ENCODE measurements at regions not wholly inside any gene's neighbourhood (a gene's known extent, or its start where the extent isn't known, plus 50 kb on each side); places are given as distances from the start of the nearest gene placed in this dataset.
"Not testable (repeated sequence)": the region's sequence is repeated elsewhere in the genome, so short reads cannot be mapped to it uniquely, and the experiment has no call there.

- DNase-seq (ENCODE audit: low read depth): not testable (repeated sequence)
Measured at GRCh38 chr10:78096486-78096885, 62.8 kb downstream of the RPS24 start.

- not testable (repeated sequence) for DNase-seq (ENCODE audit: low read depth)
Measured at GRCh38 chr10:78102593-78102992, 68.9 kb downstream of the RPS24 start.

DNA sequence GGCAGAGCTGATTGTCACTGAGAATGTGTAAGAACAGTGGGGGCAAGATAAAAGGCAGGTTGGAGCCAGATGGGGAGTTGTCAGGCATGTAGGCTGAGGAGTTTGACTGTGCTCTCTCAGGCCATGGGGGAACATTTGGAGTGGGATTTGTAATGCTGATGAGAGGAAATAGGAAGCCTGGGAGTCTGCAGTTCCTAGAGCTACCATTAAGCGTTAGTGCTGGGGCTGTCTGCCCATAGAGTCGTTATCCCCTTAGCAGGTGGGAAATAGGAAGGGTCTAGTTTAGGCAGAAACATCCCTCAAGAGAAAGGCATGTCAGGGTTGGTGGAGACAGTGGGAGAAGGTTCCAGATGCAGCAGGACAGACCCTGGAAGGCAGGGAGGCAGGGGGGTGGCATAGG, 75.5 kb downstream of the RPS24 start:
- DNase-seq (ENCODE audit: low read depth): no peak

- no peak for DNase-seq (ENCODE audit: low read depth)
Measured at GRCh38 chr10:78115135-78115853, 81.6 kb downstream of the RPS24 start.

DNA sequence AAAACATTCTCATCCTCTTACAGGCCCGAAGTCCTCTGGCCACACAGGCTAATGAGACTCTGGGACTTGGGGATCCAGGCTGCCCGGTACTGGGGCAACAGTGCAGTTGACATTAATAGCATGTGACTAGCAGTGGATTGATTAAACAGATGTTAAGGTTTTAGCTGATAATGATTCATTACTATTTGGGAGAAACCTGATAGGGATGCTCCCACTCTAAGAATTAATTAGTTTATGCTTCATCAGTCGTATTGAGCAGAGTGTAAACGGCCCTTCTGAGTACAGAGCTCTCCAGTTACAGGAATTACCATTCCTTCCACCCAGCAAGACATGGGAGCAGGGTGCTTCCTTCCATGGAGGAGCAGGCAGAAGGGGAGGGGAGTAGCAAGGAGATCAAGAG, 82.7 kb downstream of the RPS24 start:
- no peak for DNase-seq (ENCODE audit: low read depth)

DNA sequence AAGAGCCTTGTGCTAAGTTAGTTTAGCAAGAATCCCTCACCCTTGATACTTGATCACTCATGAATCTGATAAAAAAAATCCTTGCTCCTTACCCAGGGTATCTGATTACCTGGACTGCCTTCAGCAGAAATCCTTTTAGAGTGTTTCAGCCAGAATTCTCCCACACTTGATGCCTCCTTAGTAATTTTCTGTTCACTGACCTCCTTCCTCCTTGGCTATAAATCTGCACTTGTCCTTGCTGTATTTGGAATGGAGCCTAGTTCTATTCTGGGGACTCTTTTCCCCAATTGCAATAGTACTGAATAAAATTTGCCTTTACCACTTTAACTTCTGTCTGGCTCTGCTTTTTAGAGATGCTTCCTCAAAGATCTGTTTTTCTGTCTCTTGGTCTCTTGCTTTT, 84.9 kb downstream of the RPS24 start:
- no peak for DNase-seq (ENCODE audit: low read depth)

DNA sequence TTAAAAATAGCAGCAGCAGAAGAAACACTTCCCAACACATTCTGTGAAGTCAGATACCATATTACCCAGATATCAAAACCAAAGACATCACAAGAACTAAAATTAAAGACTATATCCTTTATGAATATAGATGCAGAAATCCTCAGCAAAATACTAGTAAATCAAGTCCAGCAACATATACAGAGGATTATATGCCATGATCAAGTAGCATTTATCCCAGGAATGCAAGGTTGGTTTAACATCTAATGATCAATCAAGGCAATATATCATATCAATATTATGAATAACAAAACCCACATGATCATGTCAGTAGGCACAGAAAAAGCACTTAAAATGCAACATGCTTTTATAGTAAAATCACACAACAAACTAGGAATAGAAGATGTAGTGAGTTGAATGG, 88.1 kb downstream of the RPS24 start:
- no peak for DNase-seq (ENCODE audit: low read depth)

DNA sequence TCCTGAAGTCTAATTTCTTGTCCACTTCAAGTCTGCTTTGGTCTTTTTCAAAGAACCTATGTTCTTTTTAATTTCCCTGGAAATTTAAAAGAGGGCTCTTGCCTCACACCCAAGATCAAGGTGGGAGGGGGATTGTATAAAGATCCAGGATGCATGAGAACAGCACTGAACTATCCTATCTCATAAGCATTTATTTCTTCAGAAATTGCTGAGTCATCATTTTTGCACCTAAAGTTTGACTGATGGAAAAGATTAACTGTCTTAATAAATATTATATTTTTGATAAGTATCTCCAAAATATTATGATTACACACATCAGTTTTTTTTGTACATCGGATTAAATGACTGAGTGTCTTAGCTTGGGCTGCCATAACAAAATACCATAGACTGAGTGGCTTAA, 90.5 kb downstream of the RPS24 start:
- no peak for DNase-seq (ENCODE audit: low read depth)

DNA sequence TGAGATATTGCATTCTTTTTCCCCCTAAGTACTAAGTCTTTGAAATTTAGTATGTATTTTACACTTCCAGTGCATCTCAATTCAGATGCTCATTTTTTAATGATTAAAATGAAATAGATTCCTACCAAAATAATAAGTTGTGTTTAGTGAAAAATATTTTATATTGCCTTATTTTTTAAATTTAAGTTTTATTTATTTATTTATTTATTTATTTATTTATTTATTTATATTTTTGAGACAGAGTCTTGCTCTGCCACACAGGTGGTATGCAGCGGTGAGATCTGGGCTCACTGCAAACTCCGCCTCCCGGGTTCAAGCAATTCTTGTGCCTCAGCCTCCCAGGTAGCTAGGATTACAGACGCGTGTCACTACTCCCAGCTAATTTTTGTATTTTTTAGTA, 95.5 kb downstream of the RPS24 start:
- DNase-seq (ENCODE audit: low read depth): no peak

DNA sequence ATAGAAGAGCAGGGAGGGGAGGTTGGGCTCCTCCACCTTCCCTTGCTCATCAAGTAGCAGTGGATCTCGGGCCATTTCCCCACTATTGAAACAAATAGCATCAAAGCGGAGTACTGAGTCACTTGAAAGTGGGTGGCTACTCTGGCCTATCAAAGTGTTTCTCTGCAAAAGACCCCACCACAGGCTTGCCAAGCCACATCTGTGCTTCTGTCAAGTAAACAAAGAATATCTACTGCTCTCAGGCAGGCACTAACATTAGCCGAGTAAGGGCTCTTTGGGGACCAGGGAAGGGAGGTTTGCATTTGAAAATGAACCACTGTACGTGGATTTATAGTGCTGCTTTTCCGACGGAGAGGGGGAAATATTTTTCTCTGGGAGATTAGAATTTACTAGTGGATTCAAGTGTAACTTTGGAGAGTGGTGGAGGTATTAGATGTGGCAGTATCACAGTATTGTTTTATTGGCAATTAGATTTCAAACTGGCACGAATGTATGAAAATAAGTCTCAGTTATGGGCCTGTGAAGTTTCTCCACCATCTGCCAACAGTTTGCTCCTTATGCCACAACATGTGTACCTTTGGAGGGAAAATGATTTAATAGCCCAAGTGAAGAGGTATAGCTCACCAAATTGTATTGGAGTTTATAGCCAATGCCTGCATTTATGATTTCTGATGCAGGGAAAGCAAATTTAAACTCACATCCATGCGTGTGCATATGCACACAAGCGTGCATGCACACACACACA, 97.5 kb downstream of the RPS24 start:
- no peak for DNase-seq (ENCODE audit: low read depth)

DNA sequence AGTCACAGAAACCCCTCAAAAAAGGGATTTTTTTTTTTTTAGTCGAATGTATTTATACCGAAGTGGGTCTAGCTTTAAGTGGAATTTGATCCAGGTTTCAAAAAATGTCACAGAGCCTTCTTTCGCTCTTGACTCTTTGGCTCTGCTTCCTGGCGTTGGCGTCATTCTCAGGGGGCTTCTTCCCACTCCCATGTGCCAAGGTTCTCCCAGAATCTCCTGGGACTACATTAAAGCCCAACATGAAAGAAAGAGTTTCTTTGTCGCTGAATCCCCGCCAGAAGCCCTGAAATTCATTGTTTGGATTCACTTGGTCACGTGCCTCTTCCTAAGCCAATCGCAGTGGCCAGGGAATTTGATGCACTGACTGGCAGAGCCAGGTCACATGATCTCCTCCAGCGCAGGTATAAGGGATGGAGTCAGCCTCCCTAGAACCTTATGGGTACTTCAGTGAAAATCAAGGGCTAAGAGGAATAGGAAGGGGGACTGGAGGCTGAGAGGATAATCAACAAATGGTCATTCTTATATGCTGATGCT, 101.2 kb downstream of the RPS24 start:
- DNase-seq (ENCODE audit: low read depth): no peak

DNA sequence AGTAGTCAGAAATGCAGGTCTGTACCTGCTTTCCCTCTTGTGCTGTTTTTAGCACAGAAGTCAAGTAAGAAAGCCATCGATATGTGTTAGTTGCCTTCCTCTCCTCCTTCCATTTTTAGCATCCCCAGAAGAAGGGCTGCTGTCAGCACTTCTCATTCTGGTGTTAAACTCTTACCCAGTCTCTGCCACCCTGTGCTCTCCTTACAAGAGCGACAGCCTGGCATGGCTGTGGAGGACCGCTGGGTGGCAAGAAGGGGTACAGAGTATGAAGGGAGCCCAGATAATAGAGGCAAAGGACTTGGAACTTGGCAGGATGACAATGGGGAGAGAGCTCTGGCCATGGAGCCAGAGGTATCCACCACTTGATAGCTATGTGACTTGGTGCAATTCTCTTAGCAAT, 103.5 kb downstream of the RPS24 start:
- DNase-seq (ENCODE audit: low read depth): no peak

- DNase-seq (ENCODE audit: low read depth): no peak
Measured at GRCh38 chr10:78139341-78139740, 105.7 kb downstream of the RPS24 start.

DNA sequence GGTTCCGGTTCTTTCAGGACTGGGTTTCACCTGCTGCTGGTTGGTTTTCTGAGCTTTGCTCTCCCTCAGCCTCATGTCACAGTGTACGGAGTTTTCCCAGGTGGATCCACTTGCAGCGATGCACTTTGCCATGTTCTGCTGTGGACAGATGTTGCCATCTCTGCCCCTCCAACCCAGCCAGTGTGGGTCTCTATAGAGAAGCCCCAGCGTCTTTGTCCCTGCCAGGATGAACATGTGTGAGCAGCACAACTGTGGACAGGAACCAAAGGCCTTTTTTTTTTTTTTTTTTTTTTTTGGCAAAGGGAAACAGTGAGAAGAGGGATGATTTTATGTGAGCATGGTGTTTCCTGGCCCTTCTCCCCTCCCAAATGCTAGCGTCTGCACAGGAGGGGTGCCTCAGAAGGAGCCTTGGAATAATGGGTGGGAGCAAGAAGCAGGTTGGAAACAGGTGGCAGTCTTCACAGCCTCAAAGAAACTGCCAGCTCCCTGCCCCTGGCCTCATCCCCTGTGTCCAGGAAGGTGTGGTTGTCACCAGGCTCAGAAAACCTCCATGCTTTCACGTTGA, 106.5 kb downstream of the RPS24 start:
- DNase-seq (ENCODE audit: low read depth): no peak

GRCh38 chr10:78143576-78143975, 109.9 kb downstream of the RPS24 start:
- no peak for DNase-seq (ENCODE audit: low read depth)

DNA sequence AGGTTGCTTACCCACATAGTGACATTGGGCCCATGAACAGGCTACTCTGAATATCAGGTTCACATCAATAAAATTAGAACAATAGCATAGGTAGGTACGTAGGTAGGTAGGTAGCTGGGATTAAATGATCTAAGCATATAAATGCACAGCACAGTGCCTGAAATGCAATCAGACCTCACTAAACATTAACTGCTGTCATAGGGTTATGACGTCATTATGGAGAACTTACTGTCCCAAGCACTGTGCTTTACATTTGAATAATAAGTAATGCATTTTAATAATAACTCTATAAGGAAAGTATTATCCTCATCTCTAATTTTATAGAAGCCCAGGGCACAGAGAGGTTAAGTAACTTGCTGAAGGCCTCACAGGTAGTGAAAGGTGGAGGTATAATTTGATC, 112.5 kb downstream of the RPS24 start:
- no peak for DNase-seq (ENCODE audit: low read depth)

DNA sequence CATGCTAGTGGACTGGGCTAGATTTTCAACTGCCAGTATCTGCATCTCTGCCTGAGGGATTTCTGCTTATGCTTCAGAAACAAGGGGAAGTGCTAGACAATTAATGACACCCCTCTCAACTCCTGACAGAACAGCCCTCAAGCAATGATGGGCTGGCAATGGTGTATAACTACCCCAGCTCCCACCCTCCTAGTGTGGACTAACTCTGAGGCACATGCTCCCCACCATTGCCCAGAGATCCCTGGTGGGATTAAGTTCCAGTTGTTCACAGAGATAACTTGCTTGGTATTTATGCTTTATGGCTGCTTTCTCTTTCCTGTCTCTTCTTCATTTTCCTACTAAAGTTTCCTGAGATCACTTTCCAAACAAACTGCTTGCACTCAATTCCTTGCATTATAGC, 113.5 kb downstream of the RPS24 start:
- no peak for DNase-seq (ENCODE audit: low read depth)

- DNase-seq (ENCODE audit: low read depth): peak; percentile 30
Measured at GRCh38 chr10:78148216-78148960, 114.7 kb downstream of the RPS24 start.

- DNase-seq (ENCODE audit: low read depth): peak; percentile 39
Measured at GRCh38 chr10:78148961-78149612, 115.4 kb downstream of the RPS24 start.

DNA sequence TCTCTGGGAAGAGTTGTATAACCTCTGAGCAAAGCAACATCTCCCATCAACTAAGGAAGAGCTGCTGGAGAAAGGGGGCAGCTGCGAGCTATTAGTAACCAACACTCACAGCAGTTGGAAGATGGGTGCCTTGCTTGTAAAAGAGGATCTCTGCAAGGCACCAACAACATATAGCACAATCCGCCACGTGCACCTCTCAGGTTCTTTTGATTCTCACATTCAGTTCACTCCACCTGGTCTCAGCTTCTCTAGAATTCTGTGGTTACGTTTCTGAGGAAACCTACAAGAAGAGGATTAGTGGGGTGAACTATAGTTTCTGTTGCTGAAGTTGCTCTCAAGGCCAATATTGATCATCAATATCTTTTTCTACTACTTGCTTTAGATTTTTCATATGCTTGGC, 117.1 kb downstream of the RPS24 start:
- no peak for DNase-seq (ENCODE audit: low read depth)

- DNase-seq (ENCODE audit: low read depth): no peak
Measured at GRCh38 chr10:78155722-78156121, 122.1 kb downstream of the RPS24 start.

GRCh38 chr10:78160591-78160990, 126.9 kb downstream of the RPS24 start:
- no peak for DNase-seq (ENCODE audit: low read depth)
